Ascending aorta (tissue), 2 donors: ENCODE measurements at regions not wholly inside any gene's neighbourhood (a gene's known extent, or its start where the extent isn't known, plus 50 kb on each side); places are given as distances from the start of the nearest gene placed in this dataset.

Experiments
- DNase-seq, 2 donors: peaks; one replicate each; pipeline ENCODE4 v3.0.0-alpha.2; 2019; ENCODE audit warnings: low spot score in 2 of 2
- H3K27ac ChIP-seq, 2 donors: fragments of 200-600 bp; sonication (generic); one replicate each; pipeline ENCODE4 v1.5.1; 2016 to 2017; ENCODE audit warnings: mild to moderate bottlenecking in 1 of 2
- H3K27me3 ChIP-seq: fragments of 200-600 bp; sonication (generic); one replicate; pipeline ENCODE4 v1.5.1; 2017
- H3K36me3 ChIP-seq, 2 donors: fragments of 200-600 bp; sonication (generic); one replicate each; pipeline ENCODE4 v1.5.1; 2016
- H3K4me1 ChIP-seq, 2 donors: fragments of 200-600 bp; sonication (generic); one replicate each; pipeline ENCODE4 v1.5.1; 2016 to 2017; ENCODE audit warnings: mild to moderate bottlenecking in 1 of 2
- H3K4me3 ChIP-seq, 2 donors: fragments of 200-600 bp; sonication (generic); one replicate each; pipeline ENCODE4 v1.5.1; 2016 to 2017; ENCODE audit warnings: mild to moderate bottlenecking in 1 of 2
- H3K9me3 ChIP-seq, 2 donors: fragments of 200-600 bp; sonication (generic); one replicate each; pipeline ENCODE4 v1.5.1; 2016
- intact Hi-C: fragments of 100-400 bp; cut with DNase I; formaldehyde crosslinking; loops from one replicate; pipeline ENCODE4 v1.15.1; 2023
- TF ChIP-seq, protein P1 (sequence below), 3 experiments: fragments of 200-600 bp in 2 of 3; fragments of 450-650 bp in 1 of 3; sonication (generic) in 2 of 3; IDR thresholded peaks; one replicate each; pipeline ENCODE4 v1.5.1; 2016 to 2019; ENCODE audit warnings: antibody characterized with exemption in 3 of 3, mild to moderate bottlenecking in 1 of 3, moderate library complexity in 1 of 3

DNA sequence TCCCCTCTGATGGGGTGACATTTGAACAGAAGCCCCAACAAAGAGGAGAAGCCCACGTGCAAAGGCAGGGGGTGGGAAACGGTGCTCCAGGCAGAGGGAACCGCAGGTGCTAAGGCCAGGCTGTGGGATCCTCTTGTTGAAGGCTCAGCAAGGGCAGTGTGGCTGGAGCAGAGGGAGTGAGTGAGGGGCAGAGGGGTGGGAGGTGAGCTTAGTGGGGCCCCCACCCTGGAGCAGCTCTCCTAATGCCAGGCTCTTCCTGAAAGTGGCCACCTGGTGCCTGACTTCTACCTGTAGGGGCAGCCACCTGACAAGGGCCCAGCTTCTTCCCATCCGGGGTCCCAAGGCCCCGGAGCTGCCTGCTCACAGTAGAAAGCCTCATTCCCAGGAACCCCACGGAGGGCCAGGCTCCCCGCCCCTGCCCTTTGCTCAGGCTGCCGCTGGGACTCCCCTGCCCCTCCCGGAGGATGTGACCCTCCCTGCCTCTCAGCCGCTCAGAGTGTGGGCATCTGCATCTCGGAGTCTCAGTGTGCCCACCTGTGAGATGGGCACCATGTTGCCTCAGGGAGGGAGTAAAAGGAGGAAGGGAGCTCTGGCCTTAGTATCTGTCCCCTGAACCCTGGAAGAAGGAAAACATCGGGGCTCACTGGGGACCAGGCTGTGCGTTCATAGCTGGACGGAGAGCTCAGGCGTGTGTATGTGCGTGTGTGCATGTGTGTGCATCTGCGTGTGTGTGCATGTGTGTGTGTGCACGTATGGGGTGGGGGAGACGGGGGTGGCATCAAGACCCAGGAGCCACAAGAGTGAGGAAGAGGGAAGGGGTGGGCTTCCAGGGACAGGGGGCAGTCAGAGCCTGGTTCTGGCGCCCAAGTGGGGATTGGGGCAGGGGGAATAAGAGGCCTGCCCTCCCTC, 119.4 kb downstream of the CEBPB start:
- peaks cover 11 to 27% of the 10 kb centered on the region in 2 donors for H3K4me1 ChIP-seq
- H3K27ac ChIP-seq: peak overlapping the region; percentile 85 to 89
- DNase-seq: no peak
- TF ChIP-seq, protein P1, sequence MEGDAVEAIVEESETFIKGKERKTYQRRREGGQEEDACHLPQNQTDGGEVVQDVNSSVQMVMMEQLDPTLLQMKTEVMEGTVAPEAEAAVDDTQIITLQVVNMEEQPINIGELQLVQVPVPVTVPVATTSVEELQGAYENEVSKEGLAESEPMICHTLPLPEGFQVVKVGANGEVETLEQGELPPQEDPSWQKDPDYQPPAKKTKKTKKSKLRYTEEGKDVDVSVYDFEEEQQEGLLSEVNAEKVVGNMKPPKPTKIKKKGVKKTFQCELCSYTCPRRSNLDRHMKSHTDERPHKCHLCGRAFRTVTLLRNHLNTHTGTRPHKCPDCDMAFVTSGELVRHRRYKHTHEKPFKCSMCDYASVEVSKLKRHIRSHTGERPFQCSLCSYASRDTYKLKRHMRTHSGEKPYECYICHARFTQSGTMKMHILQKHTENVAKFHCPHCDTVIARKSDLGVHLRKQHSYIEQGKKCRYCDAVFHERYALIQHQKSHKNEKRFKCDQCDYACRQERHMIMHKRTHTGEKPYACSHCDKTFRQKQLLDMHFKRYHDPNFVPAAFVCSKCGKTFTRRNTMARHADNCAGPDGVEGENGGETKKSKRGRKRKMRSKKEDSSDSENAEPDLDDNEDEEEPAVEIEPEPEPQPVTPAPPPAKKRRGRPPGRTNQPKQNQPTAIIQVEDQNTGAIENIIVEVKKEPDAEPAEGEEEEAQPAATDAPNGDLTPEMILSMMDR (IDR thresholded peaks at IDR 0.05): no peak
- intact Hi-C loops: loop anchor here (2.0 kb wide), 2 partner anchors 89 to 119 kb away; partner anchors contain the start of gene CEBPB
- H3K9me3 ChIP-seq: no peaks in the 10 kb centered on the region
- H3K27me3 ChIP-seq: no peaks in the 10 kb centered on the region
- H3K4me3 ChIP-seq: no peak overlapping the region
- H3K36me3 ChIP-seq: no peaks in the 10 kb centered on the region

DNA sequence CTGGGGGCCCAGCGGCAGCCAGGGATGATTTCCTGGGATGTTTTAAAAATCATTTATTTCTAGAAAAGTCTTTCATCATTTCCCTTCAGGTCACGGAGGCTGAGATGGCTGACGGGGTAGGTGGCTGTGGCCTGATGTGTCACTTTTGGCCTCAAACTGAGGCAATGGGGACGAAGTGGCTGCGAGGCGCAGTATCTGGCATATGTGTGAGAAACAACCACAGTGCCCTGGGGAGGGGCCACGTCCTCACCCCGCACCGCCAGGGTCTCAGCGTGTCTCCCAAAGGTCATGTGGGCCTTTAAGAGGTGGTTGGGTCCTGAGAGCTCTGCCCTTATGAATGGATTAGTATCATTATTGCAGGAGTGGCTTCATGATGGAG, 120.0 kb downstream of the CEBPB start:
- Histone ChIP-seq H3K27ac (peak overlapping the region; percentile 85 to 89), H3K4me1 (peaks cover 11 to 27% of the 10 kb centered on the region in 2 donors), H3K4me3 (no peak overlapping the region), H3K36me3 (no peaks in the 10 kb centered on the region), H3K9me3 (no peaks in the 10 kb centered on the region), H3K27me3 (no peaks in the 10 kb centered on the region)
- no peak for DNase-seq
- TF ChIP-seq, protein P1 (IDR thresholded peaks at IDR 0.05): no peak
- intact Hi-C loops: no loop called here

DNA sequence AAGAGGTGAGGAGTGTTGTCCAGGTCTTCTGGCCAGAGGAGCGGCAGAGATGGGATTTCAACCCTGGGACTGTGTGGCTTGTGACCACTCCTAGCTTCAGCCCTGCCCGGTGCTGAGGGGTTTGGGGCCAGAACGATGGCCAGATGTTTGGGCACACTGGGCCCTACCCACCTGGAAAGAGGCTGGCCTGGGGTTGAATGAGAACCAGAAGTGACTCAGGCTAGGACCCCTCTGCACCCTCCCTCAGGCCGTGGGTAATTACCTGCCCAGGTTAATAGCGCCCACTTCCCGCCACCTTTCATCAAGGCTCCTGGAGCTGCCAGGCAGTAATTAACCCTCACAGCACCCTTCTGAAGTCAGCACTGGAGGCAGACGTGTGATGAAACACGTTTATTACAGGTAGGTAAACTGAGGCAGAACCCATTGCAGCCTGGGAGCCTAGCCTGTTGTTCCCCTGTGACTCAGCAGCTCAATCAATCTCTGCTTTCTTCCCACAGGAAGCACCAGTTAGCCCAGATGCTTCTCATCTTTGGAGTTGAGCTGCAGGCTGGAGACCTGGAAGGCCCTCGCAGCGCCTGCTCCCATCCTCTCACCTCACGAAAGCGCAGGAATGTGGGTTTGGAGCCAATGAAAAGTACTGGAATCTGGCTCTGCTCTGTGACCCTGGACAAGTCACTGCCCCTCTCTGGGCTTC, 120.8 kb downstream of the CEBPB start:
- no peaks in the 10 kb centered on the region for H3K36me3 ChIP-seq
- H3K27ac ChIP-seq: peak overlapping the region; percentile 85 to 89
- H3K27me3 ChIP-seq: no peaks in the 10 kb centered on the region
- H3K4me1 ChIP-seq: peaks cover 11 to 27% of the 10 kb centered on the region in 2 donors
- intact Hi-C loops: loop anchor here (2.0 kb wide), 2 partner anchors 67 to 103 kb away; no protein-coding TSS in a partner anchor
- no peak overlapping the region for H3K4me3 ChIP-seq
- no peaks in the 10 kb centered on the region for H3K9me3 ChIP-seq
- TF ChIP-seq, protein P1 (IDR thresholded peaks at IDR 0.05): no peak
- no peak for DNase-seq

DNA sequence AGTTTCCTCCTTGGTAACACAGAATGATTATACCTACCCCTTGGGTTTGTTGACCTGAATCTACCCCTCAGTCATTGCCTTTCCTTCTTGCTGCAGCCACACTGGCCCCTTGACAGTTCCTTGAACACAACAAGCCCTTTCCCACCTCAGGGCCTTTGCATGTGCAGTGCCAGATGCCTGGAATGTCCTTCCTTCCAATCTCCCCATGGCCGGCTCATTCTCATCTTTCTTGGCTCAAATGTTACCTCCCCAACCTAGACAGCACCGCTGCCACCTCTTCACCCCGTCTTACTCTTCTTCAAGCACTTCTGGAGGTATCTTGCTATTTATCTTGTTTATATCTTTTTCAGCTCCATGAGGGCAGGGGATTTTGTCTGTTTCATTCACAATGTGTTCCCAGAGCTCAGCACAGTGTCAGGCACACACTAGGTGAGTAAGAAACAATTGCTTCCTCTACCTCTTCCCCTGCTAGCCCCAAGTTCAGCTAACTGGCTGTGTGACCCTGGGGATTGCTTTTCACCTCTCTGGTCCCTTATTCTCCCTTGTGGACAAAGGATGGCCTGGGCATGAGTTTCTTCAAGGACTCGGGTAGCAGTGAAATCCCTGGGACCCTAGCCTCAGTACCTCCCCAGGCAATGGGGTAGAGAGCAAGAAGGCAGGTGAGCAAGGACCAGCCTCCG, 121.5 kb downstream of the CEBPB start:
- Histone ChIP-seq H3K9me3 (no peaks in the 10 kb centered on the region), H3K27ac (peak overlapping the region; percentile 85 to 89), H3K4me1 (peaks cover 11 to 27% of the 10 kb centered on the region in 2 donors), H3K27me3 (no peaks in the 10 kb centered on the region), H3K4me3 (no peak overlapping the region), H3K36me3 (no peaks in the 10 kb centered on the region)
- intact Hi-C loops: loop anchor here (2.0 kb wide), 2 partner anchors 67 to 103 kb away; no protein-coding TSS in a partner anchor
- no peak for DNase-seq
- TF ChIP-seq, protein P1 (IDR thresholded peaks at IDR 0.05): no peak
